ENCODE measurements at regions not wholly inside any gene's neighbourhood (a gene's known extent, or its start where the extent isn't known, plus 50 kb on each side); places are given as distances from the start of the nearest gene placed in this dataset.

DNA sequence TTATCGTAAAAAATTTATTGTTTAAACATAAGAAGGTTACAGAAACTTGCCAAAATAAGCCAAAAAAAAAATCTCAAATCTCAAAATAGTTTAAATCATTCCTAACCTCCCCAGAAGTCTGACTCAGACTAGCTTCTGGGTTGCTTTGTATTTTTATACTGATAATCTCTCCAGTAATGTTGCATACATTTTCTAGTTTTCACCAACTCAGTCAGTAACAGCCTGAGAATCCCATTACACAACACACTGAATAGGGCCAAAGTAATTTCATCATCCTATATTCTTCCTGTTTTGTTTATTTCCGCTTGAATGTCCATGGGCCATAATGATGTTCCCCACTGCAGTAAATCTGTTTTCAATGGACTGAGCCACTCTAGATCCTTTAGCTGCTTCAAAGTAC, 478.5 kb downstream of the GPAM start:
- no peak for DNase-seq (ENCODE audit: extremely low read depth, low read depth)

DNA sequence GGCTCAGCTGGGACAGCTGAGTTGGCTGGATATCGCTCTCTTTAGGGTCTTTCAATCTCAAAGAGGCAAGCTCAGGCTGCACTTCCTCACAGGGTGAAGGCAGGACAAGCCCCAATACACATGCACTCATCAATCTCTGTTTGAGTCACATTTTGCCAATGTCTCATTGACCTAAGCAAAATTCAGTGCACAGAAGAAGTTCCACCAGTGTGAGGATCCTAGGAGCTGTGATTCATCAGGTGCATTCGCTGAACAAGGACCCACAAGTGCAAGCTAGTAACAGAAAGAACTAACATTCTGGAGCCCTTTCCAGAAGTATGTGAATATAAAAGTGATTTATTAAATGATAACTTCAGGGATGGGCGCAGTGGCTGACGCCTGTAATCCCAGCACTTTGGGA, 477.2 kb downstream of the GPAM start:
- DNase-seq (ENCODE audit: extremely low read depth, low read depth) = no peak

DNA sequence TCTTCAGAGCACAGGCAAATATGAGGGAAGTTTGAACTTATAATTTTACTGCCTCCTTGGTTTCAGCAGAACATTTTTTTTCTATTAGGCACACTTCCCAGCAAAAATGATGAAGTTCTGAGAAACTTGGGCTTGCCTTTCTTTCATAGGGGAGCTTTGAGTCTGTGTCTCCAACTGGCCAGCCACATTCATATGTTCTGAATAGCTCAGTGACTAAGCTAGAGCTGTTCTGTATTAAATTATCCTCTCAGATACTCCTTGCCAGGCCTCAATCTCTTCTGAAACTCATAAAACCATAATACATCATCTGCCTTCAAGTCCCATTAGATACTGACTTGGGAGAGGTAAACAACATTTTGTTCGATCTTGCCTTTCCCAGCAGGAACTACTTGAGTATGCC, 476.5 kb downstream of the GPAM start:
- DNase-seq (ENCODE audit: extremely low read depth, low read depth) = no peak

DNA sequence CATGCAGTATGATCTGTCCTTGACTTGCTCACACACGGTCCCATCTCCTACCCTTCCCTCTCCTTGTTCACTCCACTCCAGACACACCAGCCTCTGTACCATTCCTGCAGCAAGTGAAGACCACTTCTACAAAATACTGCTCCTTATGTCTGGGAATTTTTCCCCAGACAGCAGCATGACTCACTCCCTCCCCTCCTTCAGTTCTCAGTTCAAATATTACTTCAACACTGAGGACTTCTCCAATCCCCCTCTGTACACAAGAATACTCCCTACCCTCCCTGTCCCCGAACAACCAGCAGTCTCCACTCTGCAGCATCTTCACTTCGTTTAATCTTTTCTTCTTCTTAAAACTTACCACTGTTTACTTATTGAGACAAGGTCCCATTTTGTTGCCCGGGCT, 474.0 kb downstream of the GPAM start:
- no peak for DNase-seq (ENCODE audit: extremely low read depth, low read depth)

DNA sequence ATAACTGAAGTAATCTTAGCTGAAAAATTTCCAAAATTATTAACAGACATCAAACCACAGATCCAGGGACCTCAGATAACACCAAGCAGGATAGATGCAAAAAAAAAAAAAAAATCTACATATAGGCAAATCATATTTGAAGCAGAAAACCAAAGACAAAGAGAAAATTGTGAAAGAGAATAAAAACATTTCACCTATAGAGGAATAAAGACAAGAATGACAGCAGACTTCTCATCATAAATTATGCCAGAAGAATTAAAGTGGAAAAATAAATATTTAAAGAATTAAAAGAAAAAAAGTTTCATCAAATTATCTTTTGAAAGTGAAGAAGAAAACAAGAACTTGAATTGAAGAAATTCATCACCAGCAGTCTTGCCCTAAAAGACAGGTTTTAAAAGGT, 467.5 kb downstream of the GPAM start:
- no peak for DNase-seq (ENCODE audit: extremely low read depth, low read depth)

DNA sequence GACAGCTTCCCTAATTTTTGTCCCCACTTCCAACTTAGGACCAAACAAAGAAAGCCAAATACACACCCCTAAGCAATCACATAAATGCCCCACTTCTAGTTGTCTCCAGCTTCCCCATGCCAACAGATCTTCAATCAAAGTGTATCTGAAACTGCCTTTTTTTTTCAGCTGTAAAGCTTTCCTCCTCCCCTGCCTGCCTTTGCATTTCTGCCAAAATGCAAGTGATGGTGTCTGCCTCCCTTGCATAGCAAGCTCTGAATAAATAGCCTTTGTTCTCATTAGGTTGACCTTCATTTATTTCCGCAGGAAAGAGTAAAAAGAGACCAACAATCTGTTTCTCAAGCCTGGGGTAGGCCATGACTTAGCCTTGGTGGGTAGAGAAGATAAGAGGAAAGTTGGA, 459.4 kb downstream of the GPAM start:
- no peak for DNase-seq (ENCODE audit: extremely low read depth, low read depth)

DNA sequence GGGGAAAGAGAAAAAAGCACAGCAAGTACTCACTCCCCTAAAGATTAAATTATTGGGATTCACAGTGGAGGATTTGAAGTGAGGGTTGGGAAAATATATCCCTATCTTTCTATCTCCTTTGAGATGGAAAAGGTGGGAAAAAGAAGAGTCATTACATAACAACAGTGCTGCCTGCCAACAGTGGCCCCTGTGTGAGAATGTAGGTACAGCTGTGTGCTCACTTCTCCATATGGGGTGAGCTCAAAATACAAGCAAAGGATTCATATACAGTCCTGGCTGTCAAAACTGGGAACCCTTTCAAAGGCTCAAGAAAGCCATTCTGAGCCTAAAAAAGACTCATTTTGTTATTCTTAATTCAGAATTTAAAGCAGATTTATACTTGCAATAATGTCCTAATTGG, 458.5 kb downstream of the GPAM start:
- no peak for DNase-seq (ENCODE audit: extremely low read depth, low read depth)

DNA sequence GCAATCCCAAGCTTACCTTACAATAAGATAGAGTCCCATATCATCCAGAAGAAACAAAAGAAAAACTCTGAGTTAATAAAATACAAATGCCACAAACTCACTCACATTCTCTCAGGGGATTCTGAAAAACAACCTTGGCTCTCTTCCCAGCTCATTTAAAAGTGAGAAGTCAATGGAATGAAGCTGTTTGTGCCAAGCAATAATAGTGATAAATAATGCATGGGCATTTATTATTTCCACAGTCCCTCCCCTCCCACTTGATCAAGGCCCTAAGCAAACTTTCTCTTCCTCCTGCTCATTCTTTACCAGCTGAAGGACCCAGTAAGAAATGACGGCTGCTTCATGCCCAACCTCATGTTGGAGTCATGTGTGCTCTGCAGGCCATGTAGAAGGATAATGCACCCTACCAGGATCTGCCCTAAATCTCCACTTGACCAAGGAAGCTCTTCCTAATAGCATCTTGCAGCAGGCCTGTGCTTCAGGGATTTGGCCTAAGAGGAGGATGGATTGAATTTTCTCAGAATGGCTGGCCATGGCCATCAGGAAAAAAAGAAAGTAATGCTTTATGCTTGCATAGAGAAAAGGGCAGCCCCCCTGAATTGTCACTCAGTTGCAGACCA, 451.3 kb downstream of the GPAM start:
- no peak for DNase-seq (ENCODE audit: extremely low read depth, low read depth)

DNA sequence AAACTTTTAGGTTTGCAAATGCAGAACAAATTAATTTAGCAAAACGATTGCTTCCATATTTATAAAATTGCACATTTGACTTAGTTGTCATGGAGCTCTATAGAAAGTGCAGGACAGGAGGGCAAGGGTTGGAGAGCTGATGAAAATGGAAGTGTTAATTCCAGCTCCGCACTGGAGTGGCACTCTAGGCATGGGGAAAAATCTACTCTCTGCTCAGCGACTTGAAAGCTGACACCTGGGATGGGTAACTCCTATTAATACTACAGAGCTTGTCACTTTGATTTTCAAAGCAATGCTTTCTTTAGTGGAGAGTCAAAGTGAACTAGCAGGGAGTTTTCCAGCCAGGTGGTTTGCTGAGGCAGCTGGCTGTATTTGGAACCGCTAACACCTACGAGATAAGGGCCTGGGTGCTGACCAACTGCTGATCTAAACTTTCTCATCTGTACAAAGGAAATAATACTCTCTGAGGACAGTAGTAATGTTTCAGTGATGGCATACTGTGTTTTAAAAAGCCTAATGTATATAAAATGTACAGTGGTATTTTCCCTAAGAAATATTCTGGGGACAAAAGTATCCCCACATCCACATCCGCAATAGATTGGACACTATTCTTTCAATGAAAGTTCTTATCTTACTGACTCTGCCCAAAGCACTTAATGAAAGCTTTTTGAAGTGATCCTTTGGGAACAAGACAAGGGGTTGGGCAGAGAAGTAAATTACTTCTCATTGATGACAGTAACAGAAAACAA, 444.3 kb downstream of the GPAM start:
- DNase-seq (ENCODE audit: extremely low read depth, low read depth) = no peak

DNA sequence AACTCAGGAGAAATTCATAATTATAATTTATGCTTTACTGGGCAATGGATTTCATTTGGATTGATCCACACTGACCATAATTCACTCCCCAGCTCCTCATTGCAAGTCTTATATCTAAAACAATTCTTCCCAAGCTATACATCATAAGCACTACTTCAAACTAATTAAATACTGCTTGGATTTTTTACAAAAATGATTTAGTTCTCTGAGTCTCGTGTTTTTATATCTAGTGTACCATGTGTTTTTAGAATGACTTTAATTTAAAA, 443.8 kb downstream of the GPAM start:
- DNase-seq (ENCODE audit: extremely low read depth, low read depth) = no peak

DNA sequence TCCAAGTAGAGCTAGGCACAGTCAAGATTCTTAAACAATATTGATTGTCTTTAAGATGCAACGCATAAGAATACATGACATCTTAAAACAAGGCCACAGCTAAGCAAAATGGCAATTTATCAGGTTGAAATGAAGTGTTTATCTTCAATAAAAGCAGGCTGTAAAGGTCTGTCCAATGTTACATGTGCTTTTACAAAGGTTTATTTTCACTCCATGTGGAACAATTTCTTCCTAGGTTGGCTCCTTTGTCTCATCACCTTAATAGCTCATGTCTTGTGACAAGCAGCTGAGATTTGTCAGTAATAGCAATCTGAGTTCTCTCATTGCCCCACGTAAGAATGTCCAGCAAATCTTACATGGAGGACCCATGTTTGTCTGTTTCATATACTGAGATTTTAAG, 437.6 kb downstream of the GPAM start:
- DNase-seq (ENCODE audit: extremely low read depth, low read depth) = no peak

DNA sequence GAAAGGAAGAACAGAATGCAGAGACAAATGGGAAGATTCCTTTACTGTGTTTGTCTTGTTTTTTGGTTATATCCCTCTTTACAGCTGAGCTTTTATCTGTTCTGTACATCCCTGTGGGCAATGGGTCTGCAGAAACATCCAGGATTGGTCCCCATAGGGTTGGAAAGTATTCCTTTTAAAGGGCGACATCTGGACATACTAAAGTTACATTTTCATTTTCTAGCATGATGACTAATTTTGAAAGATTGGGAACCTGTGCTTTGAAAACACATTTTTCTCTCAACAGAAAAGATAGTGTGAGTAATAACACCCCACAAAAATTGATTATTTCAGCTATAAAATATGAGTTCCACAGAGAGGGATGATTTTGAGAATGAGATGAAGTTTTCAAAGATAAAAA, 435.8 kb downstream of the GPAM start:
- no peak for DNase-seq (ENCODE audit: extremely low read depth, low read depth)

DNA sequence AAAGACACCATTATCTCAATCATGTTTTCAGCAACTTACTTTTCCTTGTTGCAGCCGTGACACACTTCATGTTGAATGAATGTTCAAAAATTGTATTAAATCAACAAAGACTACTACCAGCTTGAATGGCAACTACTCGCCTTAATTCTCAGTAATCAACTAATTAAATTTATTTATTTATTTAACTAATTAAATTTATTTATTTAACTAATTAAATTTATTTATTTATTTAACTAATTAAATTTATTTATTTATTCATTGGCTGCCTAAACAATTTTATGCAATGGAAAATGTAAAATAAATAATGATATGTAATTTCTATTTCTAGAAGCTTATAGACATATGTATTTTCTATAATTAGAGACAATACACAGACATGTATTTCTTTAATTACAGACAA, 435.4 kb downstream of the GPAM start:
- DNase-seq (ENCODE audit: extremely low read depth, low read depth) = no peak

DNA sequence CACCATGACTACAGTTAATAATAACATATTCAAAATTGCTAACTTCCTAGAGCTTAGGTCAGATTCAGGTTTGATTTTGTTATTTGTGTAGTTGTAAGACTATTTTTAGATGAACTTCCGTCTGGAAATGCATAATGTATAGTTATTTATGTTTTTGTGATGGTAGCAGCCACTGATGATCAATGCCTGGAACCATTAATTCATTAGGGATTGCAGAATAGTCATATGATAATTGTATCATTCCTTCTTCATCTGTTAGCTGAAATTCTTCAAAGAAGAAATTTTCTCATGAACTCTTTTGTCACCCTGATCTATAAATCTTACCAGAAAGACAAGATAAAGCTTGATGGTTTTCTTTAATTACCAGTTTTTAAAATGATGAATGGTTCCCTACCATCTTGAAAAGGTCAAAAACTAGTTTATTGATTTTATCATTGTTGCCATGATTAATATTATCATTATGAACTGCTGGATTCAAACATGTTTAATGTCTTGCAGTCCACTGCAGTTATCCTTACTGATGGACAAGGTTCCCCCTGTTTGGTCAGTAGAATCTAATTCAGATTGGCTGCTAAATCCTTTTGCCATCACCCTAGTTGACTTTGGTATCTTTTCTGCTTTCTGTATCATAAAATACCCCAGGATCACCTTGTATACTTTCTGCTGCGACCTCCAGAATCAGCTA, 433.3 kb downstream of the GPAM start:
- no peak for DNase-seq (ENCODE audit: extremely low read depth, low read depth)

DNA sequence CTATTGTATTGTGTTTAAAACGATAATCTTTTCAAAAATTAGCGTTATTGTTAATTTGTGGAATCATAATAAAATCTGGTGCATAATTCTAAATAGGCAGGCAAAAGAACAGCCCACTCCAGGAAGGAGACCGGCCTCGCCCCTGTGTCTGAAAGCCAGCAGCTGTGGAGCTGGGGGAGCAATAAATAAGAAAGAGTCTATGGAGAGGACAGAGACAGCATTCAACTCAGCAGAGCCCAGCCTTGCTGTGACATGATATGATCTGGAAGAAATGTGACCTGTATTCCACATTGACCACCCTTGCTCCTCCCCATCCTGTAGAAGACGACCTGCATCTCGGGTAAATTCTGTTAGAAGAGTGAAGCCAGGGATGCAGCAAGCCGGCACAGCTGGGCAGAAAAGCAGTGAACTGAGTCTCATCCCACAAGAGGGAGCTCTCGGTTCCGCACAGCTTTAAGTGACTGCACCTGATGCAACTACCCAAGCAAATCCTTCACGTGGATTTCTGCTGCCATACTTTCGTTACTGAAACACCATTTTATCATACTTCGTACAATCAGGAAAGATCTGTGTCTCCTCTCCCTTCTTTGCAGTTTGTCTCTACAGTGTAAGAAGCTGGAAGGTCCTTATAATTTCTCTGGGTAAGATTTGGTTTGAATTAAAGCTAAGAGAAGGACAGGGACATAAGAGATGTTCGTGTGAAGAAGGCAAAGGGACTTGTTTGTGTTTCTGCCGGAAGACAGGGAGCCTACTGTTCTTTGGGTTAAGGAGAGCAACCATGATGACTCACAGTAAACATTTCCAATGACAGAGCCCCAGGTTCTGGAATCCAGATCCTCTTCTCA, 427.1 kb downstream of the GPAM start:
- peak; percentile 30 for DNase-seq (ENCODE audit: extremely low read depth, low read depth)

DNA sequence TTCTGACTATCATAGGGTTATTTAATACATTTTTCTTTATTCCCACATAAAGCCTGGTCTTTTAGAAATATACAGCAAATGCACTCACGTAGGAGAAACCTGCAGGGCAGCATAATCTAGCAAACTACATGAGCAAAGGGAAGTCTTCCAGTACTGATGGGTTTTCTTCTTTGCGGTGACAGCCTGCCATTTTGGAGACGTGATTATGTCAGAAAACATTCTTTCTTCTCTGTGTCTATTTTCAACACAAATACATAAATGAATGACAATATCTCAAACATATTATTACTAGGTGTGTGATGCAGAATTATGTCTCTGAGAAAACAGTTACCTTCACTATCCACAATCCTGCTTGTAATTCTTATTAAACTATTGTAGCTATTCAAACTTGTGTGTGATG, 425.0 kb downstream of the GPAM start:
- no peak for DNase-seq (ENCODE audit: extremely low read depth, low read depth)

DNA sequence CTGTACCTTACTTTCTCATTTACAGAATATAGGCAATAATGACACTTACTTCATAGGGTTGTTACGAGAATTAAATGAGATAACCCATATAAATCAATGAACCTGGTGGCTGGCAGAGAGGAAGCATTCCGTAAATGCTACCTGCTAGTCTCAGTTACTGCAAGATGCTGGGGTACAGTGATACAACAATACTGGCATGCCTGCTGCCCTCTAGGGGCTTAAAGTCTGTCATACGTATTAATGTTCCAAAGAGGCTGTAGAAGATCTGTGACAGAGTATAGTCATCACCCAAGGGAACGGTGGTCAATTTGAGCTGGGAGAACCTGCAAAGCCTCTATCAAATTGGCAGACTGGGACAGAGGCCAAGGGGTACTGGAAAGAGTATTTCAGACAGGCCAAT, 421.5 kb downstream of the GPAM start:
- no peak for DNase-seq (ENCODE audit: extremely low read depth, low read depth)

DNA sequence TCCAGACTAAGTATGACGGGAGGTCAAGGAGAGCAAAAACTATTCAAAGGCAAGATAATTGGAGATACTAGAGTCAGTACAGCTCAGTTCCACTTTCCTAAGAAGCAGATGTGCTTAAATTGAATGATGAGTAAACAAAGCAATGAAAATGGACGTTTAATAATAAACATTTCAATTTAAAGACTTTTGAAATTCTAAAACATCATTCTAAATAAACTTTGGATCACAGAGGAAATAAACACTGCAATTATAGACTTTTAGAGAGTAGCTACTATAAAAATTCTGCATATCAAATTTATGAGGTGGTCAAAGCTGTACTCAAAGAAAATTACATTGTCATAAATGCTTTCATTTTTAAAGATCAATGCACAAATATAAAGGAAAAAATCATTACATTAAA, 418.3 kb downstream of the GPAM start:
- DNase-seq (ENCODE audit: extremely low read depth, low read depth) = no peak

DNA sequence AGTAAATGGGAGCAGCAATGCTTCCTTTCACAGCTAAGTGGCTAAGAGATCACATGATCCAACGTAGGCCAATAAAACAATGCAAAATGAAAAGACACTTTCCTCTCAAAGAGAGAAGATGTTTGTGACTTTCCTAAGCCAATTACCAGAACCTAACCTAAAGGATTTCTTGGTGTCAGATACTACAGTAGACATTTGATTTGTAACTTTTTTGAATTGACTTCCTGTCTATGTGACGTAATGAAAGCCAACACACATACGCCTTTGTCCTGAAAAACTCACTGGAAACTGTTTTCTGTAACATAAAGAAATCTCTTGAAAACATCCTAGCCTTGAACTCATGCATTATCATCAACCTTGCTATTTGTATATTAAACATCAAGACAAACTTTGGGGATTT, 417.1 kb downstream of the GPAM start:
- no peak for DNase-seq (ENCODE audit: extremely low read depth, low read depth)

DNA sequence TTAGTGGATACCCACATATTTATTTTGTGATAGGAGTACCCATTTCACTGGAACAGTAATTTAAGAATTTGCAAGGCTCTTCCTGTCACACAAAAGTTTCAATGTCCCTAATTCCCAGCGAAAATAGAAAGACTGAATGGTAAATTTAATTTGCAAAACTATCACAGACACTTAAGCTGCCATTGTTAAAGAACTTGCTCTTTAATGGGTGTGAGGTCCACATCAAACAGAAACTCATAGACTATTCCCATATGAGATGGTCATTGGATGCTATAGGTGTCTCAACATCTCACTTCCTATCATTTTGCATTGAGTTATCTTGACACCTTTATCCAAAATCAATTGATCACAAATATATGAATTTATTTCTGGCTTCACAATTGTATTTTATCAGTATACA, 415.9 kb downstream of the GPAM start:
- DNase-seq (ENCODE audit: extremely low read depth, low read depth) = no peak

DNA sequence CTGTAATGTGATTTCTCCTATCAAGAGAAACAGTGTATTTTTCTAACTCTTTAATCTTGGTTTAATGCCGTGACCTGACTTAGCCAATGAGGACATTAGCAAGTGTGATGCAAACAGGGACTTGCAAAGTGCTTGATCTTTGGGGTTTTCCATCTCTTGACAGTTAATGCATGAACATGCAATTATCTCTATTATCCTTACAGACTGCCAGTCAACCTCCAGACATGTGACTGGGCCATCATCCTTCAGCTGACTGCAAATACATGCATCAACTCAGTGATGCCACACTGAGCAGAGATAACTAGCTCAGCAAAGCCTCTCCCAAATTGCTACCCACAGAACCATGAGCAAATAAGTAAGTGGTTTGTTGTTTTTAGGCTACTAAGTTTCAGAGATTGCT, 409.6 kb downstream of the GPAM start:
- DNase-seq (ENCODE audit: extremely low read depth, low read depth) = no peak

DNA sequence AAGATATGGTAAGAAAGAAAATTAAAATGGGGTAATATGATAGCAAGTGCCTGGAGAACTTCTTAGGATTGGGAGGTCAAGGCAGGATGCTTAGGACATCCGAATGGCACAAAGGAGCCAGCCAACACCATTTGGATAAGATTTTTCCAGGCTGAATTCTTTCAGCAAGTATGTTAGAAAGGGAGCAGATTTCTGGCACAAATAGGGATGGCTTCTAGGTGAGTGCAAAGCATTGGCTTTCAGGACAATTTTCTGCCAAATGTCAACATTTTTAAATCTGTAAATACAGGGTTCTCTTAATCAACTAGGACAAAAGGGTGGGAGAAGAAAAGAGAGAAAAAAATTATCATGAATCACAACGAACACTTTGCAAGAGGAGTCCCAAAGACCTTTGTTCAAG, 409.1 kb downstream of the GPAM start:
- DNase-seq (ENCODE audit: extremely low read depth, low read depth) = no peak
